Thoracic aorta (tissue), 2 donors: ENCODE measurements at regions not wholly inside any gene's neighbourhood (a gene's known extent, or its start where the extent isn't known, plus 50 kb on each side); places are given as distances from the start of the nearest gene placed in this dataset.

ENCODE experiments used
- ATAC-seq: fragments of 150-250 bp; one replicate; pipeline ENCODE4 v1.8.0; 2017; ENCODE audit warnings: low read depth; ENCODE audit not compliant: insufficient number of reproducible peaks, low FRiP score
- DNase-seq: peaks from one replicate; pipeline ENCODE4 v3.0.0-alpha.2; 2020; ENCODE audit warnings: low spot score
- H3K27ac ChIP-seq, 2 donors: fragments of 200-600 bp; sonication (generic); 1 replicate in 1 of 2; 2 replicates in 1 of 2; pipeline ENCODE4 v1.5.1; 2016; ENCODE audit warnings: mild to moderate bottlenecking in 2 of 2, moderate library complexity in 2 of 2
- H3K27me3 ChIP-seq: fragments of 200-600 bp; sonication (generic); replicated peaks from 2 replicates; pipeline ENCODE4 v1.6.0; 2016; ENCODE audit warnings: mild to moderate bottlenecking; ENCODE audit not compliant: insufficient read depth
- H3K36me3 ChIP-seq: fragments of 200-600 bp; sonication (generic); one replicate; pipeline ENCODE4 v1.5.1; 2016
- H3K4me1 ChIP-seq, 2 donors: fragments of 200-600 bp; sonication (generic); 1 replicate in 1 of 2; 2 replicates in 1 of 2; pipeline versions ENCODE4 v1.5.1 to v1.6.0; 2016; ENCODE audit warnings: low read depth in 2 of 2, mild to moderate bottlenecking in 1 of 2; ENCODE audit not compliant: control insufficient read depth in 1 of 2
- H3K4me3 ChIP-seq: fragments of 200-600 bp; sonication (generic); 2 replicates; pipeline ENCODE4 v1.5.1; 2016; ENCODE audit warnings: mild to moderate bottlenecking
- H3K9me3 ChIP-seq: fragments of 200-600 bp; sonication (generic); 2 replicates; pipeline ENCODE4 v1.5.1; 2016
- TF ChIP-seq, protein P1 (sequence below): fragments of 200-600 bp; sonication (generic); IDR thresholded peaks from one replicate; pipeline ENCODE4 v1.5.1; 2019; ENCODE audit warnings: antibody characterized with exemption

DNA sequence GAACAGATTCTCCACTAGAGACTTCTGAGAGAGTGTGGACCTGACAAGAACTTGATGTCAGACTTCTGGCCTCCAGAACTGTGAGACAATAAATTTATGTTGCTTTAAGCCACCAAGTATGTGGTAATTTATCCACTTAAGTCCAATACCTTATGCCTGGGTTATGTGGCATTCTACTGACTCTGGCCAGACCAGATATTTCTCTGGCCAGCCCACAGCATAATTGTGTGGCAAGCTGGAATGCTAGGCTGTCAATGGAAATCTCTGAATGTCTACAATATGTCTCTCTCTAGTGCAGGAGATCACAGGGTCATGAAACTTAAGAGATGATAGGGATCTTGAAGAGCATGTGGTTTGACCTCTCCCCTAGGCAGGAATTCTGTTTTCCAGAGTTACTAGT, 251.0 kb downstream of the ZNF674 start:
- TF ChIP-seq, protein P1, sequence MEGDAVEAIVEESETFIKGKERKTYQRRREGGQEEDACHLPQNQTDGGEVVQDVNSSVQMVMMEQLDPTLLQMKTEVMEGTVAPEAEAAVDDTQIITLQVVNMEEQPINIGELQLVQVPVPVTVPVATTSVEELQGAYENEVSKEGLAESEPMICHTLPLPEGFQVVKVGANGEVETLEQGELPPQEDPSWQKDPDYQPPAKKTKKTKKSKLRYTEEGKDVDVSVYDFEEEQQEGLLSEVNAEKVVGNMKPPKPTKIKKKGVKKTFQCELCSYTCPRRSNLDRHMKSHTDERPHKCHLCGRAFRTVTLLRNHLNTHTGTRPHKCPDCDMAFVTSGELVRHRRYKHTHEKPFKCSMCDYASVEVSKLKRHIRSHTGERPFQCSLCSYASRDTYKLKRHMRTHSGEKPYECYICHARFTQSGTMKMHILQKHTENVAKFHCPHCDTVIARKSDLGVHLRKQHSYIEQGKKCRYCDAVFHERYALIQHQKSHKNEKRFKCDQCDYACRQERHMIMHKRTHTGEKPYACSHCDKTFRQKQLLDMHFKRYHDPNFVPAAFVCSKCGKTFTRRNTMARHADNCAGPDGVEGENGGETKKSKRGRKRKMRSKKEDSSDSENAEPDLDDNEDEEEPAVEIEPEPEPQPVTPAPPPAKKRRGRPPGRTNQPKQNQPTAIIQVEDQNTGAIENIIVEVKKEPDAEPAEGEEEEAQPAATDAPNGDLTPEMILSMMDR = no peak
- Histone ChIP-seq H3K27me3 (no peaks in the 10 kb centered on the region), H3K9me3 (no peaks in the 10 kb centered on the region), H3K36me3 (no peaks in the 10 kb centered on the region), H3K4me1 (no peaks in the 10 kb centered on the region), H3K27ac (no peak overlapping the region), H3K4me3 (no peak overlapping the region)
- ATAC-seq (no peak), DNase-seq (no peak)

DNA sequence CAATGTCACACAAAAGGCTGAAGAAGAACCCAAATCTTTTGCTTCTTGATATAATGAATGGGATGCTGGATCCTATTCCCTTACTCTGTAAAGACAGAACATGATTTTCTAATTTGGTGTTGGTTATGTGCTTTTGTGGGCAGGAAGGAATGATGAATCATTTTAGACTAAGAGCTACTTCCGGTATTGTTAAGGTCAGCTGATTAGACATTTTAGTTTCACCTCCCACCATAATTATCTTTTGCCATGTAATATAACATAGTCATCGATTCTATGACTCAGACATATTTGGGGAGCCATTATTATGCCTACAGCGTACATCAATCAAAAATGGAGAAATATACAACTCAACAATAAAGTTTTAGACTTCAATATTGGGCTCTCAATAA, 265.3 kb downstream of the ZNF674 start:
- no peak for DNase-seq
- H3K9me3 ChIP-seq = no peaks in the 10 kb centered on the region

GRCh38 chrX:46279214-46279924, 265.9 kb downstream of the ZNF674 start:
- no peaks in the 10 kb centered on the region for H3K4me1 ChIP-seq
- DNase-seq = no peak
- TF ChIP-seq, protein P1 = no peak
- H3K9me3 ChIP-seq = no peaks in the 10 kb centered on the region
- H3K36me3 ChIP-seq = no peaks in the 10 kb centered on the region
- no peak for ATAC-seq
- no peaks in the 10 kb centered on the region for H3K27me3 ChIP-seq
- H3K27ac ChIP-seq = no peak overlapping the region
- H3K4me3 ChIP-seq = no peak overlapping the region

More for the DNA sequence above, 265.3 kb downstream of the ZNF674 start:
- TF ChIP-seq, protein P1 = no peak
- Histone ChIP-seq H3K4me3 (no peak overlapping the region), H3K27me3 (no peaks in the 10 kb centered on the region), H3K27ac (no peak overlapping the region), H3K4me1 (no peaks in the 10 kb centered on the region), H3K36me3 (no peaks in the 10 kb centered on the region)
- ATAC-seq = no peak

GRCh38 chrX:46278572-46278971, 266.6 kb downstream of the ZNF674 start:
- DNase-seq = no peak
- H3K4me3 ChIP-seq = no peak overlapping the region
- TF ChIP-seq, protein P1 = no peak
- ATAC-seq = no peak
- no peaks in the 10 kb centered on the region for H3K27me3 ChIP-seq
- no peaks in the 10 kb centered on the region for H3K9me3 ChIP-seq
- H3K4me1 ChIP-seq = no peaks in the 10 kb centered on the region
- no peak overlapping the region for H3K27ac ChIP-seq
- H3K36me3 ChIP-seq = no peaks in the 10 kb centered on the region

DNA sequence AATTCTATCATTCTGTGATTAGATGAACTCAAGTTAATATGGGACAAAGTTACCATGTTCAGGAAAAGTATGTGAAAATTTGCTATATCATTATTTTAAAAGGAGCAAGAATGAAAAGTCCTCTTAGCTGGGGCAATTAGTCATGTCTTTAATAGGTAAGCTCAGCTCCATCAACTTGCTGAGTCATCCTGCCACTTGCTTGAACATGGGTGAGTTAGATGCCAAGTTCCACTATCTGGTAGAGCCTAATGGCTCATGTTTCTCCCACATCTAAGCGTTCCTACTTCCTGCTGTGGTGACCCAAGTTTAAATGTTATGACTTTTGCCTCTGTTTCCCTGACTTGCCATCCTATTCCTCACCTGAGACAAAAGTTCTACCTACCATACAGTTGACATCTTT, 276.8 kb downstream of the ZNF674 start:
- Histone ChIP-seq H3K27ac (no peak overlapping the region), H3K4me3 (no peak overlapping the region), H3K4me1 (no peaks in the 10 kb centered on the region), H3K27me3 (no peaks in the 10 kb centered on the region), H3K9me3 (no peaks in the 10 kb centered on the region), H3K36me3 (no peaks in the 10 kb centered on the region)
- ATAC-seq (no peak), DNase-seq (no peak)
- TF ChIP-seq, protein P1 = no peak
